ENCODE measurements at regions not wholly inside any gene's neighbourhood (a gene's known extent, or its start where the extent isn't known, plus 50 kb on each side); places are given as distances from the start of the nearest gene placed in this dataset.

- no peak for DNase-seq (ENCODE audit: low read depth in 2 of 2)
Measured at GRCh38 chr20:39835130-39835842, 853.8 kb downstream of the MAFB start.

GRCh38 chr20:39830903-39831302, 858.1 kb downstream of the MAFB start:
- no peak for DNase-seq (ENCODE audit: low read depth in 2 of 2)

- no peak for DNase-seq (ENCODE audit: low read depth in 2 of 2)
Measured at GRCh38 chr20:39829661-39830060, 859.4 kb downstream of the MAFB start.

GRCh38 chr20:39829256-39829655, 859.8 kb downstream of the MAFB start:
- no peak for DNase-seq (ENCODE audit: low read depth in 2 of 2)

- DNase-seq (ENCODE audit: low read depth in 2 of 2), result no peak
Measured at GRCh38 chr20:39825950-39826349, 863.1 kb downstream of the MAFB start.

- DNase-seq (ENCODE audit: low read depth in 2 of 2), result no peak
Measured at GRCh38 chr20:39825524-39825923, 863.4 kb downstream of the DHX35 start.

GRCh38 chr20:39823224-39823623, 861.1 kb downstream of the DHX35 start:
- no peak for DNase-seq (ENCODE audit: low read depth in 2 of 2)

- DNase-seq (ENCODE audit: low read depth in 2 of 2), result no peak
Measured at GRCh38 chr20:39822667-39823066, 860.5 kb downstream of the DHX35 start.

- DNase-seq (ENCODE audit: low read depth in 2 of 2), result no peak
Measured at GRCh38 chr20:39813190-39813829, 851.2 kb downstream of the DHX35 start.

- no peak for DNase-seq (ENCODE audit: low read depth in 2 of 2)
Measured at GRCh38 chr20:39812116-39812515, 850.0 kb downstream of the DHX35 start.

- no peak for DNase-seq (ENCODE audit: low read depth in 2 of 2)
Measured at GRCh38 chr20:39810309-39810708, 848.2 kb downstream of the DHX35 start.

GRCh38 chr20:39808613-39809012, 846.5 kb downstream of the DHX35 start:
- DNase-seq (ENCODE audit: low read depth in 2 of 2), result no peak

GRCh38 chr20:39800548-39800947, 838.4 kb downstream of the DHX35 start:
- DNase-seq (ENCODE audit: low read depth in 2 of 2), result no peak

GRCh38 chr20:39800111-39800510, 838.0 kb downstream of the DHX35 start:
- DNase-seq (ENCODE audit: low read depth in 2 of 2), result no peak

- no peak for DNase-seq (ENCODE audit: low read depth in 2 of 2)
Measured at GRCh38 chr20:39799366-39799965, 837.3 kb downstream of the DHX35 start.

GRCh38 chr20:39795401-39796272, 833.5 kb downstream of the DHX35 start:
- no peak for DNase-seq (ENCODE audit: low read depth in 2 of 2)

GRCh38 chr20:39792334-39792733, 830.2 kb downstream of the DHX35 start:
- no peak for DNase-seq (ENCODE audit: low read depth in 2 of 2)

- DNase-seq (ENCODE audit: low read depth in 2 of 2), result no peak
Measured at GRCh38 chr20:39789411-39789810, 827.3 kb downstream of the DHX35 start.

GRCh38 chr20:39785252-39785917, 823.2 kb downstream of the DHX35 start:
- DNase-seq (ENCODE audit: low read depth in 2 of 2), result no peak

- DNase-seq (ENCODE audit: low read depth in 2 of 2), result no peak
Measured at GRCh38 chr20:39784693-39785092, 822.5 kb downstream of the DHX35 start.

GRCh38 chr20:39778847-39779604, 816.9 kb downstream of the DHX35 start:
- DNase-seq (ENCODE audit: low read depth in 2 of 2), result no peak

Data from activated CD4-positive, alpha-beta T cell treated with anti-CD3 and anti-CD28 coated beads for 24 hours (primary cell).